T47D (cell line): ENCODE measurements at regions not wholly inside any gene's neighbourhood (a gene's known extent, or its start where the extent isn't known, plus 50 kb on each side); places are given as distances from the start of the nearest gene placed in this dataset.
A peak's percentile ranks its signal among the peaks of the same experiment; 100 is the strongest.
"Not testable (repeated sequence)": the region's sequence is repeated elsewhere in the genome, so short reads cannot be mapped to it uniquely, and the experiment has no call there.

Experiments
- DNase-seq, 2 experiments: peaks; one replicate each; pipeline versions ENCODE4 v3.0.0 to v3.0.0-alpha.2; 2011 to 2012; ENCODE audit warnings: low read depth in 1 of 2, low spot score in 1 of 2
- JUND ChIP-seq: IDR thresholded peaks from 2 replicates; pipeline ENCODE4 v1.6.1; 2012; ENCODE audit warnings: low read depth
- in situ Hi-C: cut with HindIII; loops from 2 replicates; pipeline ENCODE4 v1.10.0; 2016; ENCODE audit warnings: low sequenced_read_pairs, low pct_unique_long_range_greater_than_20kb

GRCh38 chr2:234261736-234262135 is 211.2 kb downstream of the SPP2 start:
- no peak for TF ChIP-seq JUND

GRCh38 chr2:234259440-234259839 is 208.9 kb downstream of the SPP2 start:
- in situ Hi-C loops = no loop called here
- no peak for TF ChIP-seq JUND
- DNase-seq = no peak

More at GRCh38 chr2:234261736-234262135, 211.2 kb downstream of the SPP2 start:
- in situ Hi-C loops = no loop called here
- no peak for DNase-seq

- DNase-seq = no peak
- TF ChIP-seq JUND = no peak
- in situ Hi-C loops = no loop called here
Observed at GRCh38 chr2:234258562-234259141, 208.2 kb downstream of the SPP2 start.

- peak; percentile 50 to 65 for DNase-seq
- in situ Hi-C loops = no loop called here
- no peak for TF ChIP-seq JUND
Observed at GRCh38 chr2:234257859-234258561, 207.5 kb downstream of the SPP2 start.

- in situ Hi-C loops = no loop called here
- DNase-seq = no peak
- TF ChIP-seq JUND = no peak
Observed at GRCh38 chr2:234256516-234256915, 206.0 kb downstream of the SPP2 start.

- in situ Hi-C loops = no loop called here
- TF ChIP-seq JUND = no peak
- DNase-seq = no peak
Observed at GRCh38 chr2:234254783-234255521, 204.4 kb downstream of the SPP2 start.

GRCh38 chr2:234252772-234253171 is 202.3 kb downstream of the SPP2 start:
- no peak for TF ChIP-seq JUND
- no peak for DNase-seq
- in situ Hi-C loops = no loop called here

GRCh38 chr2:234251326-234252271 is 201.1 kb downstream of the SPP2 start:
- DNase-seq = peak in 1 of 2 experiments; percentile 62
- in situ Hi-C loops = no loop called here
- no peak for TF ChIP-seq JUND

GRCh38 chr2:234250926-234251325 is 200.4 kb downstream of the SPP2 start:
- in situ Hi-C loops = no loop called here
- DNase-seq = no peak
- no peak for TF ChIP-seq JUND

- DNase-seq = no peak
- in situ Hi-C loops = no loop called here
- no peak for TF ChIP-seq JUND
Observed at GRCh38 chr2:234249873-234250272, 199.4 kb downstream of the SPP2 start.

GRCh38 chr2:234249034-234249735 is 198.7 kb downstream of the SPP2 start:
- no peak for TF ChIP-seq JUND
- no peak for DNase-seq
- in situ Hi-C loops = no loop called here

- DNase-seq, in situ Hi-C loops: not testable (repeated sequence)
Observed at GRCh38 chr2:234248213-234248710, 197.8 kb downstream of the SPP2 start.
